ENCODE measurements at regions not wholly inside any gene's neighbourhood (a gene's known extent, or its start where the extent isn't known, plus 50 kb on each side); places are given as distances from the start of the nearest gene placed in this dataset.
A peak's percentile ranks its signal among the peaks of the same experiment; 100 is the strongest.

- no peaks in the 10 kb centered on the region for H3K9me3 Mint-ChIP-seq
- no peaks in the 10 kb centered on the region for H3K27me3 Mint-ChIP-seq (ENCODE audit: low read depth)
- no peaks in the 10 kb centered on the region for H3K36me3 Mint-ChIP-seq
- peak overlapping the region; percentile 89 for H3K27ac Mint-ChIP-seq
- peaks cover 52% of the 10 kb centered on the region for H3K4me1 Mint-ChIP-seq
- H3K4me3 Mint-ChIP-seq, result no peak overlapping the region
- TF ChIP-seq CTCF (IDR thresholded peaks at IDR 0.05; ENCODE audit: unreplicated experiment), result no peak
- DNase-seq (ENCODE audit: low spot score in 2 of 2, unreplicated experiment in 2 of 2), result no peak
Measured at GRCh38 chr4:140242357-140243277, 88.6 kb upstream of the MAML3 start.

- no peak overlapping the region for H3K4me3 Mint-ChIP-seq
- no peaks in the 10 kb centered on the region for H3K36me3 Mint-ChIP-seq
- peaks cover 75% of the 10 kb centered on the region for H3K4me1 Mint-ChIP-seq
Measured at GRCh38 chr4:140240237-140240636, 86.3 kb upstream of the MAML3 start.

GRCh38 chr4:140239311-140239710 lies 85.3 kb upstream of the MAML3 start:
- H3K27me3 Mint-ChIP-seq (ENCODE audit: low read depth), result no peaks in the 10 kb centered on the region
- H3K4me3 Mint-ChIP-seq, result no peak overlapping the region
- H3K27ac Mint-ChIP-seq, result no peak overlapping the region
- TF ChIP-seq CTCF (IDR thresholded peaks at IDR 0.05; ENCODE audit: unreplicated experiment), result no peak
- H3K36me3 Mint-ChIP-seq, result no peaks in the 10 kb centered on the region
- no peak for DNase-seq (ENCODE audit: low spot score in 2 of 2, unreplicated experiment in 2 of 2)
- no peaks in the 10 kb centered on the region for H3K9me3 Mint-ChIP-seq
- H3K4me1 Mint-ChIP-seq, result peaks cover 78% of the 10 kb centered on the region

More at GRCh38 chr4:140240237-140240636, 86.3 kb upstream of the MAML3 start:
- Mint-ChIP-seq H3K9me3 (no peaks in the 10 kb centered on the region), H3K27me3 (ENCODE audit: low read depth) (no peaks in the 10 kb centered on the region), H3K27ac (no peak overlapping the region)
- no peak for DNase-seq (ENCODE audit: low spot score in 2 of 2, unreplicated experiment in 2 of 2)
- TF ChIP-seq CTCF (IDR thresholded peaks at IDR 0.05; ENCODE audit: unreplicated experiment), result no peak

- peak in 1 of 2 experiments; percentile 56 for DNase-seq (ENCODE audit: low spot score in 2 of 2, unreplicated experiment in 2 of 2)
- Mint-ChIP-seq H3K4me1 (peaks cover 77% of the 10 kb centered on the region), H3K27me3 (ENCODE audit: low read depth) (no peaks in the 10 kb centered on the region), H3K27ac (peak overlapping the region; percentile 96), H3K36me3 (no peaks in the 10 kb centered on the region), H3K4me3 (no peak overlapping the region), H3K9me3 (no peaks in the 10 kb centered on the region)
- TF ChIP-seq CTCF (IDR thresholded peaks at IDR 0.05; ENCODE audit: unreplicated experiment), result no peak
Measured at GRCh38 chr4:140238351-140239056, 84.5 kb upstream of the MAML3 start.

GRCh38 chr4:140237616-140238350 lies 83.8 kb upstream of the MAML3 start:
- H3K9me3 Mint-ChIP-seq, result no peaks in the 10 kb centered on the region
- H3K36me3 Mint-ChIP-seq, result no peaks in the 10 kb centered on the region
- H3K27me3 Mint-ChIP-seq (ENCODE audit: low read depth), result no peaks in the 10 kb centered on the region
- no peak overlapping the region for H3K4me3 Mint-ChIP-seq
- peak overlapping the region; percentile 96 for H3K27ac Mint-ChIP-seq
- no peak for TF ChIP-seq CTCF (IDR thresholded peaks at IDR 0.05; ENCODE audit: unreplicated experiment)
- H3K4me1 Mint-ChIP-seq, result peaks cover 70% of the 10 kb centered on the region
- peak in 1 of 2 experiments; percentile 54 for DNase-seq (ENCODE audit: low spot score in 2 of 2, unreplicated experiment in 2 of 2)

Data from mesothelial cell of epicardium (in vitro differentiated cells).